ENCODE measurements at regions not wholly inside any gene's neighbourhood (a gene's known extent, or its start where the extent isn't known, plus 50 kb on each side); places are given as distances from the start of the nearest gene placed in this dataset.
"Not testable (repeated sequence)": the region's sequence is repeated elsewhere in the genome, so short reads cannot be mapped to it uniquely, and the experiment has no call there.

DNA sequence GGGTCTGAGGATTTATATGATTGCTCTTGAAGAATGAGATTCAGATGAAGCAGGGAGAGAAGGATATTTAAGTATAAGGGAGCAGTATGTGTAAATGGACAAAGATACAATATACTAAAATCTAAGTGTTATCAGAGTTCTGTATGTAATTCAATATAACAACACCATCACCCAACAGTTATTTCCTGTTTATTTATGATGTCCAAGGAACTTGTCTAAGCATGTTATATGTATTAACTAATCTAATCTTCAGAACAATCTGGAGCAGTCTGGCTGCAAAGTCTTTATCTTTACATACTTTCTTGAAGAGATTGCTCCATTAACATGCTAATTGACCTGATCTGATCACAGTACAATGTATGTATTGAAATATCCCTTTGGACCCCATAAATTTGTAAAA lies 203.8 kb upstream of the WDFY3 start:
- Histone ChIP-seq H3K27me3 (ENCODE audit: control insufficient read depth, insufficient read depth, low read length) (no peaks in the 10 kb centered on the region), H3K27ac (ENCODE audit: low read depth, low read length) (no peak overlapping the region), H3K4me1 (ENCODE audit: control insufficient read depth, insufficient read depth, low read length) (no peaks in the 10 kb centered on the region), H3K4me3 (ENCODE audit: low read depth, low read length) (no peak overlapping the region), H3K9me3 (ENCODE audit: control insufficient read depth, insufficient read depth, low read length) (no peaks in the 10 kb centered on the region), H3K36me3 (ENCODE audit: control insufficient read depth, insufficient read depth, low read length) (no peaks in the 10 kb centered on the region)
- no peak for DNase-seq (ENCODE audit: low read depth in 4 of 6, low spot score in 6 of 6)

GRCh38 chr4:85175190-85175589 lies 208.7 kb upstream of the WDFY3 start:
- no peaks in the 10 kb centered on the region for H3K9me3 ChIP-seq (ENCODE audit: control insufficient read depth, insufficient read depth, low read length)
- no CpG with 5 or more reads among the region's 1 CpG for WGBS (ENCODE audit: insufficient coverage)

DNA sequence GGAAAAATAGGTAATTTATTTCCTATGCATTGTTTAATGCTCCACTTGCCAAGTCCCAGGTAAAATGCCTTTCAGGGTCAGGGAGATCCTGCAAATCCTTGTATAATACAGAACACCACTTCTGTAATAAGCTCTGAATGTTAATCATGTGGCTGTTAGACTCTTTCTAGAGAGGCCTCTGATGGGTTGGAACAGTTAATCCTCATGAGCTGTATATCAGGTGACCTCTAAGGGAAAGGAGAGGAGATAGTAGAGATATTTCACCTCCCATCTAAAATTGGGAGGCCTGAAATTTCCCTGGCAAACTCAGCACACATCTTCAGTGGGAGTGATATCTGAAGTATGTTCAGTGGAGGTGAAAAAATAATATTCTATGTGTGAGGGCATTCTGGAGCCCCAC lies 210.6 kb upstream of the WDFY3 start:
- H3K27me3 ChIP-seq (ENCODE audit: control insufficient read depth, insufficient read depth, low read length): no peaks in the 10 kb centered on the region
- H3K27ac ChIP-seq (ENCODE audit: low read depth, low read length): no peak overlapping the region
- H3K4me1 ChIP-seq (ENCODE audit: control insufficient read depth, insufficient read depth, low read length): no peaks in the 10 kb centered on the region
- no peaks in the 10 kb centered on the region for H3K36me3 ChIP-seq (ENCODE audit: control insufficient read depth, insufficient read depth, low read length)
- no peak for DNase-seq (ENCODE audit: low read depth in 4 of 6, low spot score in 6 of 6)
- no peak overlapping the region for H3K4me3 ChIP-seq (ENCODE audit: low read depth, low read length)
- H3K9me3 ChIP-seq (ENCODE audit: control insufficient read depth, insufficient read depth, low read length): no peaks in the 10 kb centered on the region

More at GRCh38 chr4:85175190-85175589, 208.7 kb upstream of the WDFY3 start:
- no peak overlapping the region for H3K27ac ChIP-seq (ENCODE audit: low read depth, low read length)
- H3K36me3 ChIP-seq (ENCODE audit: control insufficient read depth, insufficient read depth, low read length): no peaks in the 10 kb centered on the region
- H3K4me3 ChIP-seq (ENCODE audit: low read depth, low read length): no peak overlapping the region
- no peaks in the 10 kb centered on the region for H3K27me3 ChIP-seq (ENCODE audit: control insufficient read depth, insufficient read depth, low read length)
- H3K4me1 ChIP-seq (ENCODE audit: control insufficient read depth, insufficient read depth, low read length): no peaks in the 10 kb centered on the region
- no peak for DNase-seq (ENCODE audit: low read depth in 4 of 6, low spot score in 6 of 6)

GRCh38 chr4:85177679-85178078 lies 211.2 kb upstream of the WDFY3 start:
- H3K4me3 ChIP-seq (ENCODE audit: low read depth, low read length): no peak overlapping the region
- no peaks in the 10 kb centered on the region for H3K4me1 ChIP-seq (ENCODE audit: control insufficient read depth, insufficient read depth, low read length)
- no peaks in the 10 kb centered on the region for H3K36me3 ChIP-seq (ENCODE audit: control insufficient read depth, insufficient read depth, low read length)
- no peaks in the 10 kb centered on the region for H3K27me3 ChIP-seq (ENCODE audit: control insufficient read depth, insufficient read depth, low read length)
- no peak for DNase-seq (ENCODE audit: low read depth in 4 of 6, low spot score in 6 of 6)
- no peak overlapping the region for H3K27ac ChIP-seq (ENCODE audit: low read depth, low read length)
- H3K9me3 ChIP-seq (ENCODE audit: control insufficient read depth, insufficient read depth, low read length): no peaks in the 10 kb centered on the region

GRCh38 chr4:85180533-85180932 lies 214.0 kb upstream of the WDFY3 start:
- DNase-seq (ENCODE audit: low read depth in 4 of 6, low spot score in 6 of 6): no peak
- WGBS (ENCODE audit: insufficient coverage): no CpG with 5 or more reads among the region's 3 CpGs

GRCh38 chr4:85187106-85187505 lies 220.6 kb upstream of the WDFY3 start:
- no peaks in the 10 kb centered on the region for H3K4me1 ChIP-seq (ENCODE audit: control insufficient read depth, insufficient read depth, low read length)
- H3K36me3 ChIP-seq (ENCODE audit: control insufficient read depth, insufficient read depth, low read length): no peaks in the 10 kb centered on the region
- no peaks in the 10 kb centered on the region for H3K27me3 ChIP-seq (ENCODE audit: control insufficient read depth, insufficient read depth, low read length)
- no peak overlapping the region for H3K4me3 ChIP-seq (ENCODE audit: low read depth, low read length)
- peak in 1 of 6 donors; percentile 73 for DNase-seq (ENCODE audit: low read depth in 4 of 6, low spot score in 6 of 6)
- no CpG with 5 or more reads among the region's 1 CpG for WGBS (ENCODE audit: insufficient coverage)
- no peak overlapping the region for H3K27ac ChIP-seq (ENCODE audit: low read depth, low read length)
- no peaks in the 10 kb centered on the region for H3K9me3 ChIP-seq (ENCODE audit: control insufficient read depth, insufficient read depth, low read length)

More at GRCh38 chr4:85180533-85180932, 214.0 kb upstream of the WDFY3 start:
- Histone ChIP-seq H3K9me3 (ENCODE audit: control insufficient read depth, insufficient read depth, low read length) (no peaks in the 10 kb centered on the region), H3K4me3 (ENCODE audit: low read depth, low read length) (no peak overlapping the region), H3K4me1 (ENCODE audit: control insufficient read depth, insufficient read depth, low read length) (no peaks in the 10 kb centered on the region), H3K36me3 (ENCODE audit: control insufficient read depth, insufficient read depth, low read length) (no peaks in the 10 kb centered on the region), H3K27me3 (ENCODE audit: control insufficient read depth, insufficient read depth, low read length) (no peaks in the 10 kb centered on the region), H3K27ac (ENCODE audit: low read depth, low read length) (no peak overlapping the region)

GRCh38 chr4:85196015-85196414 lies 229.5 kb upstream of the WDFY3 start:
- H3K4me3 ChIP-seq (ENCODE audit: low read depth, low read length); DNase-seq (ENCODE audit: low read depth in 4 of 6, low spot score in 6 of 6); H3K36me3 ChIP-seq (ENCODE audit: control insufficient read depth, insufficient read depth, low read length); H3K27me3 ChIP-seq (ENCODE audit: control insufficient read depth, insufficient read depth, low read length); H3K4me1 ChIP-seq (ENCODE audit: control insufficient read depth, insufficient read depth, low read length); H3K27ac ChIP-seq (ENCODE audit: low read depth, low read length); H3K9me3 ChIP-seq (ENCODE audit: control insufficient read depth, insufficient read depth, low read length): not testable (repeated sequence)
- WGBS (ENCODE audit: insufficient coverage): 90% methylated on average over 7 of the region's 7 CpGs

GRCh38 chr4:85200106-85200505 lies 233.6 kb upstream of the WDFY3 start:
- Histone ChIP-seq H3K36me3 (ENCODE audit: control insufficient read depth, insufficient read depth, low read length) (no peaks in the 10 kb centered on the region), H3K4me3 (ENCODE audit: low read depth, low read length) (no peak overlapping the region), H3K4me1 (ENCODE audit: control insufficient read depth, insufficient read depth, low read length) (no peaks in the 10 kb centered on the region), H3K27ac (ENCODE audit: low read depth, low read length) (no peak overlapping the region), H3K9me3 (ENCODE audit: control insufficient read depth, insufficient read depth, low read length) (no peaks in the 10 kb centered on the region), H3K27me3 (ENCODE audit: control insufficient read depth, insufficient read depth, low read length) (no peaks in the 10 kb centered on the region)
- no CpG with 5 or more reads among the region's 1 CpG for WGBS (ENCODE audit: insufficient coverage)
- DNase-seq (ENCODE audit: low read depth in 4 of 6, low spot score in 6 of 6): no peak

GRCh38 chr4:85209161-85209560 lies 242.7 kb upstream of the WDFY3 start:
- H3K4me3 ChIP-seq (ENCODE audit: low read depth, low read length): no peak overlapping the region
- H3K4me1 ChIP-seq (ENCODE audit: control insufficient read depth, insufficient read depth, low read length): no peaks in the 10 kb centered on the region
- H3K36me3 ChIP-seq (ENCODE audit: control insufficient read depth, insufficient read depth, low read length): no peaks in the 10 kb centered on the region
- DNase-seq (ENCODE audit: low read depth in 4 of 6, low spot score in 6 of 6): no peak
- H3K27ac ChIP-seq (ENCODE audit: low read depth, low read length): no peak overlapping the region
- H3K9me3 ChIP-seq (ENCODE audit: control insufficient read depth, insufficient read depth, low read length): peaks cover 4% of the 10 kb centered on the region
- no peaks in the 10 kb centered on the region for H3K27me3 ChIP-seq (ENCODE audit: control insufficient read depth, insufficient read depth, low read length)
- WGBS (ENCODE audit: insufficient coverage): no CpG with 5 or more reads among the region's 1 CpG

DNA sequence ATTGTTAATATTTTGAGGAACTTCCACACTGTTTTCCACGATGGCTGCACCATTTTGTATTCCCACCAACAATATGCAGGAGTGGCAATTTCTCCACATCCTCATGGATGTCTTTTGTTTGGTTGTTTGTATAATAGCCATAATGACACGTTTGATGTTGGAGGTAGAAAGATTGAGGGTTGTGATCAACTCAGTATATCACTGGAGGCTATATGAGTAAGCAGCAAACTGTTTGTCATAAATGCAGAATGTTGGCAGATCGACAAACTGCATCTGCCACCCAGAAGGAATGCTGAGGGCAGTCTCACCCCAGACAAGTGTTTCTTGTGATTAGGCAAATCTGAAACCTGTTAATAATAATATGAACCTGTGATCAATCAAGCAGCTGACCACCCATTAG lies 243.9 kb upstream of the WDFY3 start:
- H3K9me3 ChIP-seq (ENCODE audit: control insufficient read depth, insufficient read depth, low read length): peaks cover 4% of the 10 kb centered on the region
- 71% methylated on average over 1 of the region's 3 CpGs for WGBS (ENCODE audit: insufficient coverage)
- no peak for DNase-seq (ENCODE audit: low read depth in 4 of 6, low spot score in 6 of 6)
- no peaks in the 10 kb centered on the region for H3K36me3 ChIP-seq (ENCODE audit: control insufficient read depth, insufficient read depth, low read length)
- no peaks in the 10 kb centered on the region for H3K4me1 ChIP-seq (ENCODE audit: control insufficient read depth, insufficient read depth, low read length)
- no peaks in the 10 kb centered on the region for H3K27me3 ChIP-seq (ENCODE audit: control insufficient read depth, insufficient read depth, low read length)
- H3K27ac ChIP-seq (ENCODE audit: low read depth, low read length): no peak overlapping the region
- H3K4me3 ChIP-seq (ENCODE audit: low read depth, low read length): no peak overlapping the region

- DNase-seq (ENCODE audit: low read depth in 4 of 6, low spot score in 6 of 6); H3K9me3 ChIP-seq (ENCODE audit: control insufficient read depth, insufficient read depth, low read length); H3K36me3 ChIP-seq (ENCODE audit: control insufficient read depth, insufficient read depth, low read length); H3K4me1 ChIP-seq (ENCODE audit: control insufficient read depth, insufficient read depth, low read length); H3K4me3 ChIP-seq (ENCODE audit: low read depth, low read length); H3K27me3 ChIP-seq (ENCODE audit: control insufficient read depth, insufficient read depth, low read length); H3K27ac ChIP-seq (ENCODE audit: low read depth, low read length): not testable (repeated sequence)
- 97% methylated on average over 6 of the region's 7 CpGs for WGBS (ENCODE audit: insufficient coverage)
Measured at GRCh38 chr4:85216571-85216970, 250.1 kb upstream of the WDFY3 start.

Data from spinal cord (tissue), 9 donors.